ENCODE measurements at regions not wholly inside any gene's neighbourhood (a gene's known extent, or its start where the extent isn't known, plus 50 kb on each side); places are given as distances from the start of the nearest gene placed in this dataset.

DNA sequence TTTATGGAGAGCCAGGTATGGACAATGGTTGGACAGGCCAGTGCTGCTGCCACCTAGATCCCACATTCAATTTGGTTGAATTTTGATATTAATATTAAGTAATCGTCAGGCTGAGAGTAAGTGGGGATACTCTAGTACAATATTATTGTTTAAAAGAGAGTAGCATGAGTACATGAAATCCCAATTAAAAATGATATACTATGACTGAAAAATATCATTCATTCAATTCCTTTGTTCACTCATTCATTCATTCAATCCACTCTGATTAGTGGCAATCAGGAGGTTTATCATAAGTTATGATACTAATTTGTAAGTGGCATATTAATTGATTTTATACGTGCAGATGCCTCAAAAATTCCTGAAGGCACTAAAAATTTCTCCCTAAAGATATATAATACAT is 224.2 kb downstream of the DMRT2 start:
- no peak overlapping the region for H3K27ac ChIP-seq (ENCODE audit: low read depth, low read length, poor library complexity, severe bottlenecking)
- H3K9me3 ChIP-seq (ENCODE audit: low read length) = no peaks in the 10 kb centered on the region
- CTCF ChIA-PET (ENCODE audit: unreplicated experiment) = no interaction called here
- H3K9me2 ChIP-seq (ENCODE audit: insufficient read depth, low read length) = no peaks in the 10 kb centered on the region
- H2AFZ ChIP-seq (ENCODE audit: low read length) = no peak overlapping the region
- H3K36me3 ChIP-seq (ENCODE audit: insufficient read depth, low read length) = no peaks in the 10 kb centered on the region
- H3K79me2 ChIP-seq (ENCODE audit: insufficient read depth, low read depth, low read length) = no peaks in the 10 kb centered on the region
- no peak for DNase-seq (ENCODE audit: low spot score)
- no peak overlapping the region for H3K4me3 ChIP-seq (ENCODE audit: low read depth, low read length, poor library complexity, severe bottlenecking)
- POLR2A ChIA-PET = no interaction called here
- TF ChIP-seq, protein P1, sequence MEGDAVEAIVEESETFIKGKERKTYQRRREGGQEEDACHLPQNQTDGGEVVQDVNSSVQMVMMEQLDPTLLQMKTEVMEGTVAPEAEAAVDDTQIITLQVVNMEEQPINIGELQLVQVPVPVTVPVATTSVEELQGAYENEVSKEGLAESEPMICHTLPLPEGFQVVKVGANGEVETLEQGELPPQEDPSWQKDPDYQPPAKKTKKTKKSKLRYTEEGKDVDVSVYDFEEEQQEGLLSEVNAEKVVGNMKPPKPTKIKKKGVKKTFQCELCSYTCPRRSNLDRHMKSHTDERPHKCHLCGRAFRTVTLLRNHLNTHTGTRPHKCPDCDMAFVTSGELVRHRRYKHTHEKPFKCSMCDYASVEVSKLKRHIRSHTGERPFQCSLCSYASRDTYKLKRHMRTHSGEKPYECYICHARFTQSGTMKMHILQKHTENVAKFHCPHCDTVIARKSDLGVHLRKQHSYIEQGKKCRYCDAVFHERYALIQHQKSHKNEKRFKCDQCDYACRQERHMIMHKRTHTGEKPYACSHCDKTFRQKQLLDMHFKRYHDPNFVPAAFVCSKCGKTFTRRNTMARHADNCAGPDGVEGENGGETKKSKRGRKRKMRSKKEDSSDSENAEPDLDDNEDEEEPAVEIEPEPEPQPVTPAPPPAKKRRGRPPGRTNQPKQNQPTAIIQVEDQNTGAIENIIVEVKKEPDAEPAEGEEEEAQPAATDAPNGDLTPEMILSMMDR (conservative IDR thresholded peaks at IDR 0.05; ENCODE audit: low read length) = no peak
- TF ChIP-seq EZH2phosphoT487 (IDR thresholded peaks at IDR 0.05; ENCODE audit: borderline replicate concordance, low read depth, low read length) = no peak
- H3K4me2 ChIP-seq (ENCODE audit: low read length) = no peak overlapping the region
- no peaks in the 10 kb centered on the region for H3K4me1 ChIP-seq (ENCODE audit: insufficient read depth, low read length, poor library complexity, severe bottlenecking)
- no TSS peak for BruUV-seq (replicated peaks)
- intact Hi-C loops (cut with micrococcal nuclease; ENCODE audit: unreplicated experiment) = no loop called here
- no peaks in the 10 kb centered on the region for H4K20me1 ChIP-seq (ENCODE audit: insufficient read depth, low read length)

- DNase-seq (ENCODE audit: low spot score) = no peak
- Histone ChIP-seq H3K27ac (ENCODE audit: low read depth, low read length, poor library complexity, severe bottlenecking) (no peak overlapping the region), H3K4me1 (ENCODE audit: insufficient read depth, low read length, poor library complexity, severe bottlenecking) (no peaks in the 10 kb centered on the region), H3K79me2 (ENCODE audit: insufficient read depth, low read depth, low read length) (no peaks in the 10 kb centered on the region), H4K20me1 (ENCODE audit: insufficient read depth, low read length) (no peaks in the 10 kb centered on the region), H3K9me2 (ENCODE audit: insufficient read depth, low read length) (no peaks in the 10 kb centered on the region), H3K36me3 (ENCODE audit: insufficient read depth, low read length) (no peaks in the 10 kb centered on the region), H3K4me3 (ENCODE audit: low read depth, low read length, poor library complexity, severe bottlenecking) (no peak overlapping the region), H3K9me3 (ENCODE audit: low read length) (no peaks in the 10 kb centered on the region), H3K4me2 (ENCODE audit: low read length) (no peak overlapping the region), H2AFZ (ENCODE audit: low read length) (no peak overlapping the region)
- intact Hi-C loops (cut with micrococcal nuclease; ENCODE audit: unreplicated experiment) = no loop called here
- ChIA-PET POLR2A (interaction anchor here (0.7 kb wide), 2 partner anchors 339 to 795 kb away, joined by 3 to 4 read pairs; no protein-coding TSS in a partner anchor), CTCF (ENCODE audit: unreplicated experiment) (no interaction called here)
- no TSS peak for BruUV-seq (replicated peaks)
- TF ChIP-seq, protein P1 (conservative IDR thresholded peaks at IDR 0.05; ENCODE audit: low read length) = no peak
- no peak for TF ChIP-seq EZH2phosphoT487 (IDR thresholded peaks at IDR 0.05; ENCODE audit: borderline replicate concordance, low read depth, low read length)
Observed at GRCh38 chr9:1276474-1276873, 226.3 kb downstream of the DMRT2 start.

DNA sequence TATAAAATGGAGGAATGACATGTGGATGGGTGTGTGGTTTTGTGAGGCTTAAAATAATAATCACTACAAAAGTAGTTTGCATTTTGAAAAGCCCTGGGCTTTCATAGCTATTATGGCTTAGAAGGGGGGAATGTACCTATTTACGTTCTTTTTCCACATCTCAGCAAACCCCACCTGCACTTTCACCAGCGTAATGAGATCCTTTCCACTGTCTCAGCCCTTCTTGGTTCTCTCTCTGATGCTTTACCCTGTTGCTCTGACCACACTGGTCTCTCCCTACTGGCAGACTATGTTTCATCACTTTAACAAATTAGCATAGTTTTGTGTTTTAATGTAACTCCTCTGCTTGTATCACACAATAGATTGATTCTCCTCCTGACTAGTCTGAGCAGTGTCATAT is 234.6 kb downstream of the DMRT2 start:
- no peak overlapping the region for H2AFZ ChIP-seq (ENCODE audit: low read length)
- H3K9me2 ChIP-seq (ENCODE audit: insufficient read depth, low read length) = no peaks in the 10 kb centered on the region
- no peak for TF ChIP-seq EZH2phosphoT487 (IDR thresholded peaks at IDR 0.05; ENCODE audit: borderline replicate concordance, low read depth, low read length)
- TF ChIP-seq, protein P1 (conservative IDR thresholded peaks at IDR 0.05; ENCODE audit: low read length) = no peak
- H4K20me1 ChIP-seq (ENCODE audit: insufficient read depth, low read length) = no peaks in the 10 kb centered on the region
- H3K36me3 ChIP-seq (ENCODE audit: insufficient read depth, low read length) = no peaks in the 10 kb centered on the region
- no peak overlapping the region for H3K4me3 ChIP-seq (ENCODE audit: low read depth, low read length, poor library complexity, severe bottlenecking)
- ChIA-PET CTCF (ENCODE audit: unreplicated experiment) (no interaction called here), POLR2A (interaction anchor here (0.5 kb wide), 1 partner anchor 99 kb away, joined by 3 read pairs; no protein-coding TSS in a partner anchor)
- no peak overlapping the region for H3K4me2 ChIP-seq (ENCODE audit: low read length)
- no peaks in the 10 kb centered on the region for H3K79me2 ChIP-seq (ENCODE audit: insufficient read depth, low read depth, low read length)
- no peaks in the 10 kb centered on the region for H3K4me1 ChIP-seq (ENCODE audit: insufficient read depth, low read length, poor library complexity, severe bottlenecking)
- BruUV-seq (replicated peaks) = no TSS peak
- no peak overlapping the region for H3K27ac ChIP-seq (ENCODE audit: low read depth, low read length, poor library complexity, severe bottlenecking)
- intact Hi-C loops (cut with micrococcal nuclease; ENCODE audit: unreplicated experiment) = no loop called here
- no peak for DNase-seq (ENCODE audit: low spot score)
- no peaks in the 10 kb centered on the region for H3K9me3 ChIP-seq (ENCODE audit: low read length)

All from OCI-LY7 (cell line).